ENCODE measurements at regions not wholly inside any gene's neighbourhood (a gene's known extent, or its start where the extent isn't known, plus 50 kb on each side); places are given as distances from the start of the nearest gene placed in this dataset.

DNA sequence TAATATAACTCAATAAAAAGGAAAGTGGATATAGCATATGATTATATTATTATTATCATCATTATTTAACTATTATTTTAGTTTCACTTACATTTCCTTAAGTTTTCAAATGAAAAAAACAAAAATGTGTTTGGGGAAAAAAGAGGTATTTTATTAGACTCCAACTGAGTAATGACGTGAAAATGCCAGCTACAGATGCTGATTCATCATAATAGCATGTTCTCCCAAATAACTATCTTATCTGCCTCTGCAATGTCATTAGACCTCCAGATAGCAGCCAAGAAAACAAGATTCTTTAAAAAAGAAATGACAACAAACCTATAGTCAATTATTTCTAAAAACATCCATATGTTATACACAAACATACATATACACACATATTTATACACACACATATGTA is 1071.9 kb upstream of the TMPRSS15 start (continued):
- TF ChIP-seq ZNF695 (CRISPR knock-in tag; IDR thresholded peaks at IDR 0.05) (no peak), SNIP1 (IDR thresholded peaks at IDR 0.05; ENCODE audit: low read depth) (no peak), ZNF184 (CRISPR knock-in tag; IDR thresholded peaks at IDR 0.05) (no peak), NONO (IDR thresholded peaks at IDR 0.05; ENCODE audit: low read depth in 2 of 2, low read length in 1 of 2) (no peak), MAFG (tag; conservative IDR thresholded peaks at IDR 0.05) (peak; percentile 42), ZNF174 (CRISPR knock-in tag; IDR thresholded peaks at IDR 0.05) (no peak), C11orf30 (IDR thresholded peaks at IDR 0.05; ENCODE audit: low read depth) (peak; percentile 59)

GRCh38 chr21:19489930-19490329 is 1086.3 kb upstream of the TMPRSS15 start:
- 0% methylated on average over 2 of the region's 3 CpGs for WGBS (ENCODE audit: insufficient coverage, low coverage, missing lambda C conversion rate)
- ATAC-seq, result peak; percentile 14
- Histone ChIP-seq H3K27ac (ENCODE audit: extremely low read depth, low read depth, low read length) (peak overlapping the region; percentile 69; the same call in 2 of the 3 replicates), H3K36me3 (ENCODE audit: control insufficient read depth, insufficient read depth, low read length) (no peaks in the 10 kb centered on the region), H4K20me1 (replicated peaks; ENCODE audit: control insufficient read depth, insufficient read depth, low read length) (no peaks in the 10 kb centered on the region), H3K79me2 (ENCODE audit: control insufficient read depth, insufficient read depth, low read length) (peaks cover 82% of the 10 kb centered on the region), H3K4me3 (no peak overlapping the region), H3K9ac (ENCODE audit: insufficient read depth in 1 of 2, low read depth in 2 of 2, low read length in 2 of 2) (no peak overlapping the region), H3K27me3 (ENCODE audit: control insufficient read depth in 2 of 2, insufficient read depth in 2 of 2, low read length in 2 of 2) (no peaks in the 10 kb centered on the region), H3K4me2 (ENCODE audit: insufficient read depth, low read length) (peak overlapping the region; percentile 55), H3K9me3 (replicated peaks; ENCODE audit: control insufficient read depth, insufficient read depth, low read depth, low read length) (no peaks in the 10 kb centered on the region; the same call in 1 of the 2 replicates), H2AFZ (ENCODE audit: low read depth, low read length) (no peak overlapping the region), H3K9me1 (ENCODE audit: control insufficient read depth, insufficient read depth, low read length) (no peaks in the 10 kb centered on the region), H3K4me1 (replicated peaks in 1 of 2; ENCODE audit: control insufficient read depth in 2 of 2, insufficient read depth in 2 of 2, low read length in 2 of 2) (peaks cover 0 to 6% of the 10 kb centered on the region in 2 experiments; a peak in 2 of 5 replicates)
- no peak for FAIRE-seq
- no TSS peak for BruUV-seq (replicated peaks)
- intact Hi-C loops (cut with micrococcal nuclease) (no loop called here), in situ Hi-C loops (cut with MboI) (no loop called here)
- peak in 1 of 4 experiments; percentile 27 for DNase-seq (ENCODE audit: extremely low read depth in 1 of 4, low spot score in 3 of 4)
- ChIA-PET POLR2A (interaction anchor here (0.6 kb wide), 1 partner anchor 584 kb away, joined by 3 read pairs; no protein-coding TSS in a partner anchor), CTCF (ENCODE audit: low intra/inter-chr PET ratio) (no interaction called here)
- no peak for TF ChIP-seq MIER1 (IDR thresholded peaks at IDR 0.05; ENCODE audit: low read depth)
- peak; percentile 32; the same call in 1 of the 2 replicates for TF ChIP-seq ATF3 (IDR thresholded peaks at IDR 0.05)
- no peak for TF ChIP-seq ATF3 (CRISPR knock-in tag; conservative IDR thresholded peaks at IDR 0.05)

Measured in K562 (cell line).